Fibroblast of mammary gland (primary cell): ENCODE measurements at regions not wholly inside any gene's neighbourhood (a gene's known extent, or its start where the extent isn't known, plus 50 kb on each side); places are given as distances from the start of the nearest gene placed in this dataset.

ENCODE experiments used
- DNase-seq: peaks from one replicate; pipeline ENCODE4 v3.0.0-alpha.2; 2010; ENCODE audit warnings: low read depth
- H3K4me3 ChIP-seq: 2 replicates; pipeline ENCODE4 v1.5.1; 2011; ENCODE audit warnings: low read depth, mild to moderate bottlenecking, low read length, moderate library complexity; ENCODE audit not compliant: control insufficient read depth
- CTCF ChIP-seq: conservative IDR thresholded peaks from 2 replicates; pipeline ENCODE4 v1.5.1; 2011; ENCODE audit warnings: low read depth, low read length, inconsistent platforms; ENCODE audit not compliant: control insufficient read depth, insufficient read depth

DNA sequence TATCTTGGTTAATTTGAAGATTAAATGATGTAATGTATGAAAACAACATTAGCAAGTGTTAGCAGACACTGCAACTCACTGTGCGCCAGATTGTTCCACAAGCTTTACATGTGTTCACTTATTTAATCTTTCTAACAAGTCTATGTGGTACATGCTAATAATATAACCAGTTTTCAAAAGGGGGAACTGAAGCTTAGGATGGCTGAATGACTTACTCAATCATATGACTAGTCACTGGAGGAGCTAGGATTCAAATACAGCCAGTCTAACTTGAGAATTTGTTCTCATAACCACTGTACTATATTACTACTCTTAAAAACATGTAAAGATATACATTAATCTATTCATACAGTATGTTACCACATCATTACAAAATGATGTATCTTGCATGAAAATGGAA, 60.5 kb upstream of the LRIG3 start:
- TF ChIP-seq CTCF, result no peak
- no peak overlapping the region for H3K4me3 ChIP-seq
- DNase-seq, result no peak

- no peak for TF ChIP-seq CTCF
- no peak for DNase-seq
- no peak overlapping the region for H3K4me3 ChIP-seq
Observed at GRCh38 chr12:58978717-58979116, 58.4 kb upstream of the LRIG3 start.

GRCh38 chr12:58977476-58977875, 57.2 kb upstream of the LRIG3 start:
- no peak overlapping the region for H3K4me3 ChIP-seq
- TF ChIP-seq CTCF, result no peak
- no peak for DNase-seq

- no peak for TF ChIP-seq CTCF
- no peak overlapping the region for H3K4me3 ChIP-seq
- DNase-seq, result no peak
Observed at GRCh38 chr12:58976146-58976545, 55.8 kb upstream of the LRIG3 start.
